Endothelial cell of umbilical vein (primary cell): ENCODE measurements at regions not wholly inside any gene's neighbourhood (a gene's known extent, or its start where the extent isn't known, plus 50 kb on each side); places are given as distances from the start of the nearest gene placed in this dataset.

ENCODE experiments used
- BruUV-seq: library from RNA; stranded (reverse); fragments of 400-500 nt; replicated peaks from 2 replicates; lab custom pipeline; 2021; lab: Mats Ljungman, UMichigan
- CTCF ChIA-PET: fragments of 300-600, 350-600 bp; sonication (Branson Sonifier 250); formaldehyde crosslinking; loops from one replicate; lab custom pipeline; 2021; ENCODE audit warnings: antibody characterized with exemption, inconsistent platforms; lab: Charles Lee
- POLR2A ChIA-PET: fragments of 300-600, 350-600 bp; sonication (Branson Sonifier 250); formaldehyde crosslinking; loops from one replicate; lab custom pipeline; 2021; ENCODE audit warnings: antibody characterized with exemption, inconsistent platforms; lab: Charles Lee
- DNase-seq: peaks from one replicate; pipeline ENCODE4 v3.0.0-alpha.2; 2011; ENCODE audit warnings: low read depth, low spot score
- FAIRE-seq: peaks from 2 replicates; lab custom pipeline; 2011; peaks lifted over from hg19 to GRCh38; lab: Jason Lieb, UNC
- H2AFZ ChIP-seq: 2 replicates; pipeline ENCODE4 v1.6.0; 2012; ENCODE audit warnings: low read depth, low read length, control low read depth, inconsistent platforms
- H3K27ac ChIP-seq: 2 replicates; pipeline ENCODE4 v1.5.1; 2011; ENCODE audit warnings: low read depth, mild to moderate bottlenecking, control low read depth, low read length, moderate library complexity; ENCODE audit not compliant: insufficient read depth
- H3K27me3 ChIP-seq, 2 experiments: 2 replicates each; pipeline versions ENCODE4 v1.6.0 to v1.6.1; 2011; ENCODE audit warnings: low read length in 2 of 2, mixed read lengths in 1 of 2; ENCODE audit not compliant: control insufficient read depth in 2 of 2, insufficient read depth in 2 of 2
- H3K36me3 ChIP-seq, 2 experiments: 2 replicates in 1 of 2; 3 replicates in 1 of 2; pipeline ENCODE4 v1.5.1; 2011; ENCODE audit warnings: low read length in 2 of 2, mild to moderate bottlenecking in 1 of 2, moderate library complexity in 1 of 2; ENCODE audit not compliant: control insufficient read depth in 2 of 2, insufficient read depth in 2 of 2; ENCODE audit errors: extremely low read depth in 1 of 2
- H3K4me1 ChIP-seq: 3 replicates; pipeline ENCODE4 v1.5.1; 2011; ENCODE audit warnings: mild to moderate bottlenecking, low read length; ENCODE audit not compliant: control insufficient read depth, insufficient read depth; ENCODE audit errors: extremely low read depth
- H3K4me2 ChIP-seq: 2 replicates; pipeline ENCODE4 v1.6.1; 2011; ENCODE audit warnings: low read length, control low read depth, mixed read lengths; ENCODE audit not compliant: insufficient read depth
- H3K4me3 ChIP-seq, 3 experiments: fragments of 200-600 bp in 1 of 3; sonication (generic), shearing (Covaris generic) in 1 of 3; replicated peaks in 1 of 3; 2 replicates each; pipeline ENCODE4 v1.5.1; 2011 to 2016; ENCODE audit warnings: control low read depth in 3 of 3, low read length in 3 of 3, mild to moderate bottlenecking in 2 of 3, inconsistent platforms in 1 of 3, low read depth in 1 of 3, moderate library complexity in 1 of 3; ENCODE audit not compliant: insufficient read depth in 1 of 3
- H3K79me2 ChIP-seq: 2 replicates; pipeline ENCODE4 v1.6.0; 2012; ENCODE audit warnings: low read length, inconsistent platforms; ENCODE audit not compliant: control insufficient read depth, insufficient read depth
- H3K9ac ChIP-seq: replicated peaks from 2 replicates; pipeline ENCODE3; 2011; ENCODE audit warnings: low read length, control low read depth; ENCODE audit not compliant: insufficient read depth; ENCODE audit errors: extremely low read depth
- H3K9me1 ChIP-seq: replicated peaks from 3 replicates; pipeline ENCODE4 v1.6.0; 2011; ENCODE audit warnings: mild to moderate bottlenecking, low read length; ENCODE audit not compliant: control insufficient read depth, insufficient read depth; ENCODE audit errors: extremely low read depth
- H3K9me3 ChIP-seq: replicated peaks from 2 replicates; pipeline ENCODE4 v1.5.1; 2012; ENCODE audit warnings: low read length, inconsistent platforms; ENCODE audit not compliant: control insufficient read depth, insufficient read depth
- H4K20me1 ChIP-seq: replicated peaks from 2 replicates; pipeline ENCODE3; 2011; ENCODE audit warnings: mild to moderate bottlenecking, low read length; ENCODE audit not compliant: control insufficient read depth, insufficient read depth; ENCODE audit errors: extremely low read depth
- EZH2 ChIP-seq: IDR thresholded peaks from 2 replicates; pipeline ENCODE4 v1.6.1; 2012; ENCODE audit warnings: borderline replicate concordance, low read depth, mild to moderate bottlenecking, moderate library complexity, low read length, inconsistent platforms; ENCODE audit not compliant: severe bottlenecking
- FOS ChIP-seq: IDR thresholded peaks from 2 replicates; pipeline ENCODE4 v1.6.1; 2011; ENCODE audit warnings: mild to moderate bottlenecking, low read length, moderate library complexity, borderline replicate concordance; ENCODE audit not compliant: insufficient read depth
- GATA2 ChIP-seq: IDR thresholded peaks from 2 replicates; pipeline ENCODE4 v1.7.0; 2011; ENCODE audit warnings: low read depth, mild to moderate bottlenecking, moderate library complexity, mixed read lengths, low read length; ENCODE audit not compliant: insufficient read length, insufficient read depth
- JUN ChIP-seq: IDR thresholded peaks from 2 replicates; pipeline ENCODE4 v1.6.1; 2011; ENCODE audit warnings: borderline replicate concordance, low read depth; ENCODE audit not compliant: insufficient read length, insufficient read depth
- MYC ChIP-seq: IDR thresholded peaks from one replicate; pipeline ENCODE4 v1.6.1; 2011; ENCODE audit warnings: mild to moderate bottlenecking, low read depth, low read length
- POLR2A ChIP-seq: IDR thresholded peaks from 2 replicates; pipeline ENCODE4 v1.6.1; 2012; ENCODE audit warnings: low read depth, mild to moderate bottlenecking, control low read depth, low read length
- POLR2AphosphoS5 ChIP-seq: IDR thresholded peaks from 2 replicates; pipeline ENCODE4 v1.6.1; 2012; ENCODE audit warnings: low read depth, mild to moderate bottlenecking, control low read depth, low read length, moderate library complexity; ENCODE audit not compliant: insufficient read depth
- dilution Hi-C: fragments of 300-500 bp; cut with MboI; formaldehyde crosslinking; loops from one replicate; pipeline ENCODE4 v1.15.0; 2019; ENCODE audit warnings: low sequenced_read_pairs; ENCODE audit not compliant: extremely low pct_ligation_motif_present
- intact Hi-C: fragments of 100-400 bp; cut with micrococcal nuclease; formaldehyde crosslinking; loops from one replicate; pipeline ENCODE4 v1.10.0; 2022
- TF ChIP-seq, protein P1 (sequence below), 2 donors: IDR thresholded peaks; 1 replicate in 1 of 2; 2 replicates in 1 of 2; pipeline ENCODE4 v1.5.1; 2011; ENCODE audit warnings: low read length in 2 of 2, mild to moderate bottlenecking in 2 of 2, moderate library complexity in 2 of 2, control low read depth in 1 of 2, inconsistent platforms in 1 of 2, low read depth in 1 of 2; ENCODE audit not compliant: insufficient read depth in 1 of 2; ENCODE audit errors: extremely low read depth in 1 of 2
- TF ChIP-seq, protein P2 (sequence below): IDR thresholded peaks from 2 replicates; pipeline ENCODE4 v1.6.1; 2011; ENCODE audit not compliant: insufficient read depth, insufficient read length

DNA sequence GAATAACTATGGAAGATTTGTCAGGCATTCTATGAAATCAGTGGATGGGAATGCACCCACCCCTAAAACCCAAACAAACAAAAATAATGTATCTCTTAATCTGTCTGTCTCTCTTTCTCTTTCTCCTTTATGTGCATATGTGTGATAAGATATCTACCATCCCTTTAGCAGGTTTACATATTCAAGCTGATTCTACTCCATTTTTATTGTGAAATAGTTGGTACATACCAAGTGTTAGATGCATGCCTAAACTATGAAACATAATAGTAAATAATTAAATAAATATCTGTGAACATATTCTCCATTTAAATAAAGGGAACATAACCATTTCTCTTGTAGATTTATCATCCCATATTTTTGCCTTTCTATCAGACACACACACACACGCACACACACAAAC lies 121.8 kb upstream of the PCDH9 start:
- Histone ChIP-seq H3K9me1 (no peaks in the 10 kb centered on the region), H3K4me3 (no peak overlapping the region), H3K79me2 (no peaks in the 10 kb centered on the region), H2AFZ (no peak overlapping the region), H3K27me3 (no peaks in the 10 kb centered on the region), H3K9ac (no peak overlapping the region), H3K9me3 (no peaks in the 10 kb centered on the region), H3K4me2 (no peak overlapping the region), H4K20me1 (no peaks in the 10 kb centered on the region), H3K4me1 (no peaks in the 10 kb centered on the region), H3K36me3 (no peaks in the 10 kb centered on the region), H3K27ac (no peak overlapping the region)
- CTCF ChIA-PET, result no interaction called here
- DNase-seq (no peak), FAIRE-seq (no peak)
- TF ChIP-seq FOS, result no peak
- TF ChIP-seq, protein P1, sequence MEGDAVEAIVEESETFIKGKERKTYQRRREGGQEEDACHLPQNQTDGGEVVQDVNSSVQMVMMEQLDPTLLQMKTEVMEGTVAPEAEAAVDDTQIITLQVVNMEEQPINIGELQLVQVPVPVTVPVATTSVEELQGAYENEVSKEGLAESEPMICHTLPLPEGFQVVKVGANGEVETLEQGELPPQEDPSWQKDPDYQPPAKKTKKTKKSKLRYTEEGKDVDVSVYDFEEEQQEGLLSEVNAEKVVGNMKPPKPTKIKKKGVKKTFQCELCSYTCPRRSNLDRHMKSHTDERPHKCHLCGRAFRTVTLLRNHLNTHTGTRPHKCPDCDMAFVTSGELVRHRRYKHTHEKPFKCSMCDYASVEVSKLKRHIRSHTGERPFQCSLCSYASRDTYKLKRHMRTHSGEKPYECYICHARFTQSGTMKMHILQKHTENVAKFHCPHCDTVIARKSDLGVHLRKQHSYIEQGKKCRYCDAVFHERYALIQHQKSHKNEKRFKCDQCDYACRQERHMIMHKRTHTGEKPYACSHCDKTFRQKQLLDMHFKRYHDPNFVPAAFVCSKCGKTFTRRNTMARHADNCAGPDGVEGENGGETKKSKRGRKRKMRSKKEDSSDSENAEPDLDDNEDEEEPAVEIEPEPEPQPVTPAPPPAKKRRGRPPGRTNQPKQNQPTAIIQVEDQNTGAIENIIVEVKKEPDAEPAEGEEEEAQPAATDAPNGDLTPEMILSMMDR (IDR thresholded peaks at IDR 0.05; ENCODE audit: extremely low read depth in 1 of 2, insufficient read depth in 1 of 2, low read depth in 1 of 2, low read length in 2 of 2), result no peak
- POLR2A ChIA-PET, result no interaction called here
- intact Hi-C loops, result no loop called here
- dilution Hi-C loops, result no loop called here
- BruUV-seq, result no TSS peak

DNA sequence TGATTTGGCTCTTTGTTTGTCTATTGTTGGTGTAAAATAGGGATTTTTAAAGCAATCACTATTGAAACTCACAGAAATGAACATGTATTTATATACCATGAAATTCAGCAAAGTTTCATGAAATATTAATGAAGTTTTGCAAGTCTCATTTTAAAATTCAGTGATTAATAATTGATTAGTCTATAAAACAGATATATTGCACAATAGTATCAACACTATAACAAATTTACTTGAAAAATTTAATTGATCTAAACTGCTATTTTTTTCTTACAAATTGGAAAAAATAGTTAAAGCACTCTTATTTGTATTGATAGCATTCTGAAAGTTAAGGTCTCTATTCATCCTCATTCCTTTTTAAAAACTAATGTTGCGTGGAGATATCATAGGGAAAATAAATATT lies 121.0 kb upstream of the PCDH9 start:
- H3K4me3 ChIP-seq, result no peak overlapping the region
- H3K4me2 ChIP-seq, result no peak overlapping the region
- H3K9ac ChIP-seq, result no peak overlapping the region
- intact Hi-C loops (no loop called here), dilution Hi-C loops (no loop called here)
- no peak for DNase-seq
- no peaks in the 10 kb centered on the region for H3K27me3 ChIP-seq
- CTCF ChIA-PET, result no interaction called here
- no peaks in the 10 kb centered on the region for H3K9me1 ChIP-seq
- no peak overlapping the region for H3K27ac ChIP-seq
- no TSS peak for BruUV-seq
- no peaks in the 10 kb centered on the region for H3K4me1 ChIP-seq
- H3K79me2 ChIP-seq, result no peaks in the 10 kb centered on the region
- H3K9me3 ChIP-seq, result no peaks in the 10 kb centered on the region
- no peak overlapping the region for H2AFZ ChIP-seq
- no peaks in the 10 kb centered on the region for H4K20me1 ChIP-seq
- POLR2A ChIA-PET, result no interaction called here
- no peak for FAIRE-seq
- TF ChIP-seq, protein P2, sequence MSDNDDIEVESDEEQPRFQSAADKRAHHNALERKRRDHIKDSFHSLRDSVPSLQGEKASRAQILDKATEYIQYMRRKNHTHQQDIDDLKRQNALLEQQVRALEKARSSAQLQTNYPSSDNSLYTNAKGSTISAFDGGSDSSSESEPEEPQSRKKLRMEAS, result no peak
- TF ChIP-seq FOS (no peak), POLR2A (no peak), EZH2 (no peak), JUN (no peak), MYC (no peak), GATA2 (no peak), POLR2AphosphoS5 (no peak)
- TF ChIP-seq, protein P1 (IDR thresholded peaks at IDR 0.05; ENCODE audit: extremely low read depth in 1 of 2, insufficient read depth in 1 of 2, low read depth in 1 of 2, low read length in 2 of 2), result no peak
- H3K36me3 ChIP-seq, result no peaks in the 10 kb centered on the region
